ENCODE measurements at regions not wholly inside any gene's neighbourhood (a gene's known extent, or its start where the extent isn't known, plus 50 kb on each side); places are given as distances from the start of the nearest gene placed in this dataset.

DNA sequence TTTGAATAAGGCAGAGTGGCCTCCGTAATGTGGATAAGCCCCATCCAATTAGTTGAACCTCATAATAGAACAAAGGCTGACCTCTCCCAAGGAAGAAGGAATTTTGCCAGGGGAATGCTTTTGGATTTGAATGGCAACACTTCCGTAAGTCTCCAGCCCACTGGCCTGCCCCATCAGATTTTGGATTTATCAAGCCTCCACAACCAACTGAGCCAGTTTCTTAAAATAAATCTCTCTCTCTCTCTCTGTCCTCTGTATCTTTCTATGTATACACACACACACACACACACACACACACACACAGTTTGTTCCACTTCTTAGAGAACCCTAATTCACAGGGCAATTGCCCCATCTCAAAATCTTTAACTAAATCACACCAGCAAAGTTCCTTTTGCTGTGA, 100.9 kb upstream of the CAV2 start:
- H3K36me3 ChIP-seq: no peaks in the 10 kb centered on the region
- no peak for TF ChIP-seq POLR2A (IDR thresholded peaks at IDR 0.05)
- TF ChIP-seq, protein P1, sequence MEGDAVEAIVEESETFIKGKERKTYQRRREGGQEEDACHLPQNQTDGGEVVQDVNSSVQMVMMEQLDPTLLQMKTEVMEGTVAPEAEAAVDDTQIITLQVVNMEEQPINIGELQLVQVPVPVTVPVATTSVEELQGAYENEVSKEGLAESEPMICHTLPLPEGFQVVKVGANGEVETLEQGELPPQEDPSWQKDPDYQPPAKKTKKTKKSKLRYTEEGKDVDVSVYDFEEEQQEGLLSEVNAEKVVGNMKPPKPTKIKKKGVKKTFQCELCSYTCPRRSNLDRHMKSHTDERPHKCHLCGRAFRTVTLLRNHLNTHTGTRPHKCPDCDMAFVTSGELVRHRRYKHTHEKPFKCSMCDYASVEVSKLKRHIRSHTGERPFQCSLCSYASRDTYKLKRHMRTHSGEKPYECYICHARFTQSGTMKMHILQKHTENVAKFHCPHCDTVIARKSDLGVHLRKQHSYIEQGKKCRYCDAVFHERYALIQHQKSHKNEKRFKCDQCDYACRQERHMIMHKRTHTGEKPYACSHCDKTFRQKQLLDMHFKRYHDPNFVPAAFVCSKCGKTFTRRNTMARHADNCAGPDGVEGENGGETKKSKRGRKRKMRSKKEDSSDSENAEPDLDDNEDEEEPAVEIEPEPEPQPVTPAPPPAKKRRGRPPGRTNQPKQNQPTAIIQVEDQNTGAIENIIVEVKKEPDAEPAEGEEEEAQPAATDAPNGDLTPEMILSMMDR (IDR thresholded peaks at IDR 0.05): no peak
- H3K27ac ChIP-seq: no peak overlapping the region
- ATAC-seq (no peak), DNase-seq (no peak)
- 88% methylated on average over 1 of the region's 2 CpGs for WGBS (ENCODE audit: insufficient coverage, low coverage, low lambda C conversion rate, missing lambda C conversion rate)
- intact Hi-C loops (cut with DNase I): no loop called here
- H3K4me3 ChIP-seq: no peak overlapping the region
- H3K27me3 ChIP-seq: no peaks in the 10 kb centered on the region
- no peaks in the 10 kb centered on the region for H3K9me3 ChIP-seq
- H3K4me1 ChIP-seq: no peaks in the 10 kb centered on the region

DNA sequence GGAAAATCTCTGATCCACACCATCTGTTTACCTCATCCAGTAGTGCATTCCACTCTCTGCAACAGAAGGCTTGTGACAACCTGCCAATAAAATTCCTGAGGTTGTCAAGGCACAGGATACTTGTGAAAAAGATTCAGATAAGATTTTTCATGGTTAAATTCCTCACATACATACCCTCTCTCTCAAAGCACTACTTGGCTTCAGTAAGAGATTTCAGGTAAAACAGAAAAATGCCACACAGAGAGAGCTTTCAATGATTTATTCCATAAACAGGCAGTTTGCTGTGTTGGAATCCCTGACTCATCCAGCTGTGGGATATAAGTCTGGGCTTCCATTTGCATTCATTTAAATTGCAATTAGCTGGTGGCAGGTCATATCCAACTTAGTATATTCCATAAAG, 99.7 kb upstream of the CAV2 start:
- Histone ChIP-seq H3K4me1 (no peaks in the 10 kb centered on the region), H3K9me3 (no peaks in the 10 kb centered on the region), H3K36me3 (no peaks in the 10 kb centered on the region), H3K4me3 (no peak overlapping the region), H3K27me3 (no peaks in the 10 kb centered on the region), H3K27ac (no peak overlapping the region)
- TF ChIP-seq, protein P1 (IDR thresholded peaks at IDR 0.05): no peak
- no peak for TF ChIP-seq POLR2A (IDR thresholded peaks at IDR 0.05)
- intact Hi-C loops (cut with DNase I): no loop called here
- ATAC-seq (no peak), DNase-seq (no peak)

DNA sequence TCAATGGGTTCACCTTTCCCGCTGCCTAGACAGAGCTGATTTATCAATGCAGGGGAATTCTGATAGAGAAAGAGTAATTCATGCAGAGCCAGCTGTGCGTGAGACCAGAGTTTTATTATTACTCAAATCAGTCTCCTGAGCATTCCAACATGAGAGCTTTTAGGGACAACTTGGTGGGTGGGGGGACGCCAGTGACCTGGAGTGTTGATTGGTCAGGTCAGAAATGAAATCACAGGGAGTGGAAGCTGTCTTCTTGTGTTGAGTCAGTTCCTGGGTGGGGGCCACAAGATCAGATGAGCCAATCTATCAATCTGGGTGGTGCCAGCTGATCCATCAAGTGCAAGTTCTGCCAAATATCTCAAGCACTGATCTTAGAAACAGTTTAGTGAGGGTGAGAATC, 99.0 kb upstream of the CAV2 start:
- ATAC-seq: no peak
- TF ChIP-seq POLR2A (IDR thresholded peaks at IDR 0.05): no peak
- TF ChIP-seq, protein P1 (IDR thresholded peaks at IDR 0.05): no peak
- Histone ChIP-seq H3K9me3 (no peaks in the 10 kb centered on the region), H3K27ac (no peak overlapping the region), H3K4me3 (no peak overlapping the region), H3K36me3 (no peaks in the 10 kb centered on the region), H3K27me3 (no peaks in the 10 kb centered on the region), H3K4me1 (no peaks in the 10 kb centered on the region)
- DNase-seq: no peak
- 81% methylated on average over 2 of the region's 3 CpGs for WGBS (ENCODE audit: insufficient coverage, low coverage, low lambda C conversion rate, missing lambda C conversion rate)
- intact Hi-C loops (cut with DNase I): no loop called here

DNA sequence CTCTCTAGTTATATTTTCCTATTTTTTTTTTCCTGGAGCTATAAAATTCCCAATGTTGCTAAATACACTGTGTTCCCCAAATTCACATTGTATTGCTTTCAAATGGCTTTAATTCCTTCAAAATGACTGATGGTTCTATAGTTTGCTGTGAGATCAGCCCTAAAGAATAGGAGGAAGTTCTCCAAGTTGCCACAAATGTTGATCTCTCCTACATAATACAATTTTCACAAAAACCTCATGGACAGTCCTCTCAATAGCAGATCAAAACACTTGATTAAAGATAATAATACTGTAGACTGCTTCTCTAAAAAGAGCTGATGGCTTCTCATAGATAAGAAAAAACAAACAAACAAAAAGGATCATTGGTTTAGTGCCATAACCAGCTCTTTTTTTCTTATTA, 97.8 kb upstream of the CAV2 start:
- H3K9me3 ChIP-seq: no peaks in the 10 kb centered on the region
- DNase-seq (no peak), ATAC-seq (no peak)
- H3K4me3 ChIP-seq: no peak overlapping the region
- intact Hi-C loops (cut with DNase I): no loop called here
- H3K27ac ChIP-seq: no peak overlapping the region
- no peaks in the 10 kb centered on the region for H3K36me3 ChIP-seq
- no peak for TF ChIP-seq POLR2A (IDR thresholded peaks at IDR 0.05)
- TF ChIP-seq, protein P1 (IDR thresholded peaks at IDR 0.05): no peak
- no peaks in the 10 kb centered on the region for H3K27me3 ChIP-seq
- no peaks in the 10 kb centered on the region for H3K4me1 ChIP-seq

DNA sequence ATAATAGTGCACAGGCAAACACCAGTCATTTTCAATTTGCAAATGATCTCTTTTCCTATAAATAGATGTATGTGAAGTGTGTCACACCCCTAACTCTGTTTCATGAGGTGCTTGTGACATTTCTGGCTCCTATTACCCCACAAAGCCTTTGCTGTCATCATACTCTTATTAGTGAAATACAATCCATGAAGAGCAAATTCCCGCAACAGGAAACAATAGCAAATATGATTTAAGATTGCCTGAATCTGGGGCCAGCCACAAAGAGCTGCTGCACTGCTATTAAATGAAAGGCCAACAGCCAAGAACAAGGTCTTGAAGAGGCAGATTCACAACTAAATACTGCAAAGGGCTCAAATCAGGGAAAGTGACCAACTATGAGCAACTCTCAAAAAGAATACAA, 96.3 kb upstream of the CAV2 start:
- Histone ChIP-seq H3K4me1 (no peaks in the 10 kb centered on the region), H3K27ac (no peak overlapping the region), H3K9me3 (no peaks in the 10 kb centered on the region), H3K36me3 (no peaks in the 10 kb centered on the region), H3K27me3 (no peaks in the 10 kb centered on the region), H3K4me3 (no peak overlapping the region)
- 75% methylated on average over 1 of the region's 1 CpG for WGBS (ENCODE audit: insufficient coverage, low coverage, low lambda C conversion rate, missing lambda C conversion rate)
- intact Hi-C loops (cut with DNase I): no loop called here
- no peak for ATAC-seq
- no peak for DNase-seq
- TF ChIP-seq, protein P1 (IDR thresholded peaks at IDR 0.05): no peak
- no peak for TF ChIP-seq POLR2A (IDR thresholded peaks at IDR 0.05)
